ENCODE measurements at regions not wholly inside any gene's neighbourhood (a gene's known extent, or its start where the extent isn't known, plus 50 kb on each side); places are given as distances from the start of the nearest gene placed in this dataset.

- peaks cover 0 to 4% (median 2%) of the 10 kb centered on the region in 4 donors for H3K4me1 ChIP-seq (ENCODE audit: control insufficient read depth in 4 of 4, insufficient read depth in 4 of 4, low read length in 3 of 4)
- DNase-seq (ENCODE audit: low spot score) = no peak
- no peak overlapping the region for H3K27ac ChIP-seq (ENCODE audit: low read depth in 1 of 2, low read length in 2 of 2)
- H3K27me3 ChIP-seq (ENCODE audit: control insufficient read depth in 4 of 4, insufficient read depth in 4 of 4, low read length in 3 of 4) = no peaks in the 10 kb centered on the region
- TF ChIP-seq ZBTB33 (IDR thresholded peaks at IDR 0.05) (no peak), EGR1 (IDR thresholded peaks at IDR 0.05; ENCODE audit: low read depth in 2 of 2) (no peak), FOXA2 (IDR thresholded peaks at IDR 0.05) (no peak), REST (IDR thresholded peaks at IDR 0.05) (no peak), MAX (IDR thresholded peaks at IDR 0.05) (no peak), NR2F2 (IDR thresholded peaks at IDR 0.05) (no peak), SP1 (IDR thresholded peaks at IDR 0.05) (no peak), HNF4A (conservative IDR thresholded peaks at IDR 0.05) (no peak), GABPA (IDR thresholded peaks at IDR 0.05 in 1 of 2, conservative IDR thresholded peaks at IDR 0.05 in 1 of 2) (no peak), YY1 (IDR thresholded peaks at IDR 0.05) (no peak), TAF1 (conservative IDR thresholded peaks at IDR 0.05) (no peak)
- no peak overlapping the region for H3K9ac ChIP-seq (ENCODE audit: low read depth in 1 of 2, low read length in 2 of 2)
- WGBS = 77% methylated on average over 8 of the region's 8 CpGs
- no peak overlapping the region for H3K4me3 ChIP-seq (ENCODE audit: low read depth in 1 of 3, low read length in 3 of 3)
- no peaks in the 10 kb centered on the region for H3K9me3 ChIP-seq (ENCODE audit: control insufficient read depth in 4 of 4, low read length in 3 of 4)
- no peaks in the 10 kb centered on the region for H3K36me3 ChIP-seq (ENCODE audit: control insufficient read depth in 4 of 4, insufficient read depth in 3 of 4, low read depth in 1 of 4, low read length in 3 of 4)
These were observed 611.8 kb downstream of the BNC2 start for GRCh38 chr9:16258708-16259107.

GRCh38 chr9:16262477-16263261 is 607.8 kb downstream of the BNC2 start:
- no peak for DNase-seq (ENCODE audit: low spot score)
- 34% methylated on average over 14 of the region's 14 CpGs for WGBS
- Histone ChIP-seq H3K27ac (ENCODE audit: low read depth in 1 of 2, low read length in 2 of 2) (no peak overlapping the region), H3K27me3 (ENCODE audit: control insufficient read depth in 4 of 4, insufficient read depth in 4 of 4, low read length in 3 of 4) (no peaks in the 10 kb centered on the region), H3K9me3 (ENCODE audit: control insufficient read depth in 4 of 4, low read length in 3 of 4) (no peaks in the 10 kb centered on the region), H3K36me3 (ENCODE audit: control insufficient read depth in 4 of 4, insufficient read depth in 3 of 4, low read depth in 1 of 4, low read length in 3 of 4) (no peaks in the 10 kb centered on the region), H3K4me1 (ENCODE audit: control insufficient read depth in 4 of 4, insufficient read depth in 4 of 4, low read length in 3 of 4) (peaks cover 1 to 9% (median 6%) of the 10 kb centered on the region in 4 donors), H3K4me3 (ENCODE audit: low read depth in 1 of 3, low read length in 3 of 3) (no peak overlapping the region), H3K9ac (ENCODE audit: low read depth in 1 of 2, low read length in 2 of 2) (no peak overlapping the region)
- TF ChIP-seq RXRA (IDR thresholded peaks at IDR 0.05) (peak in 1 of 2 donors; percentile 11), FOXA1 (IDR thresholded peaks at IDR 0.05) (peak; percentile 19), EGR1 (IDR thresholded peaks at IDR 0.05; ENCODE audit: low read depth in 2 of 2) (no peak)

Measured in liver (tissue), 7 donors.